HG02759 (cell line): ENCODE measurements at regions not wholly inside any gene's neighbourhood (a gene's known extent, or its start where the extent isn't known, plus 50 kb on each side); places are given as distances from the start of the nearest gene placed in this dataset.

ENCODE experiments used
- ATAC-seq: cut with Tn5 transposase; IDR thresholded peaks from one replicate; pipeline ENCODE4 v1.9.1; 2021; ENCODE audit warnings: mild to moderate bottlenecking, moderate library complexity; ENCODE audit not compliant: unreplicated experiment

- no peak for ATAC-seq
These were observed 482.7 kb downstream of the SLITRK6 start for GRCh38 chr13:85316506-85317025.

GRCh38 chr13:85314686-85315085 lies 484.5 kb downstream of the SLITRK6 start:
- ATAC-seq, result no peak

- ATAC-seq, result no peak
These were observed 485.3 kb downstream of the SLITRK6 start for GRCh38 chr13:85313761-85314503.

- no peak for ATAC-seq
These were observed 487.1 kb downstream of the SLITRK6 start for GRCh38 chr13:85312071-85312470.

- ATAC-seq, result no peak
These were observed 495.6 kb downstream of the SLITRK6 start for GRCh38 chr13:85303630-85304029.

GRCh38 chr13:85298387-85298924 lies 500.8 kb downstream of the SLITRK6 start:
- ATAC-seq, result no peak

- ATAC-seq, result no peak
These were observed 510.5 kb downstream of the SLITRK6 start for GRCh38 chr13:85288698-85289097.

- no peak for ATAC-seq
These were observed 511.7 kb downstream of the SLITRK6 start for GRCh38 chr13:85287528-85287927.

- no peak for ATAC-seq
These were observed 513.1 kb downstream of the SLITRK6 start for GRCh38 chr13:85286081-85286480.

GRCh38 chr13:85284349-85284748 lies 514.9 kb downstream of the SLITRK6 start:
- no peak for ATAC-seq

GRCh38 chr13:85283408-85283807 lies 515.8 kb downstream of the SLITRK6 start:
- no peak for ATAC-seq

GRCh38 chr13:85282876-85283275 lies 516.3 kb downstream of the SLITRK6 start:
- no peak for ATAC-seq

- no peak for ATAC-seq
These were observed 520.4 kb downstream of the SLITRK6 start for GRCh38 chr13:85278851-85279250.

- ATAC-seq, result no peak
These were observed 521.5 kb downstream of the SLITRK6 start for GRCh38 chr13:85277748-85278147.

GRCh38 chr13:85266771-85267170 lies 532.4 kb downstream of the SLITRK6 start:
- no peak for ATAC-seq

- no peak for ATAC-seq
These were observed 532.9 kb downstream of the SLITRK6 start for GRCh38 chr13:85266331-85266730.

GRCh38 chr13:85265296-85265695 lies 533.9 kb downstream of the SLITRK6 start:
- no peak for ATAC-seq

- ATAC-seq, result no peak
These were observed 536.7 kb downstream of the SLITRK6 start for GRCh38 chr13:85262499-85262898.

GRCh38 chr13:85261757-85262346 lies 537.4 kb downstream of the SLITRK6 start:
- ATAC-seq, result no peak

- no peak for ATAC-seq
These were observed 538.3 kb downstream of the SLITRK6 start for GRCh38 chr13:85260896-85261295.

GRCh38 chr13:85255978-85256377 lies 543.2 kb downstream of the SLITRK6 start:
- ATAC-seq, result no peak

GRCh38 chr13:85254641-85255040 lies 544.6 kb downstream of the SLITRK6 start:
- ATAC-seq, result no peak
